ENCODE measurements at regions not wholly inside any gene's neighbourhood (a gene's known extent, or its start where the extent isn't known, plus 50 kb on each side); places are given as distances from the start of the nearest gene placed in this dataset.

GRCh38 chr13:29975283-29975682 lies 124.9 kb upstream of the UBL3 start:
- TF ChIP-seq NANOG (IDR thresholded peaks at IDR 0.05; ENCODE audit: borderline replicate concordance) (no peak), EZH2 (IDR thresholded peaks at IDR 0.05; ENCODE audit: low read depth, unreplicated experiment) (no peak), POLR2AphosphoS5 (IDR thresholded peaks at IDR 0.05; ENCODE audit: low read depth) (no peak), EZH2phosphoT487 (IDR thresholded peaks at IDR 0.05; ENCODE audit: unreplicated experiment) (no peak), STAT1 (IDR thresholded peaks at IDR 0.05; ENCODE audit: unreplicated experiment) (no peak), ZNF331 (CRISPR knock-in tag; IDR thresholded peaks at IDR 0.05; ENCODE audit: low read depth) (no peak), ETS1 (IDR thresholded peaks at IDR 0.05) (no peak), ZNF462 (CRISPR knock-in tag; IDR thresholded peaks at IDR 0.05) (no peak), ZNF114 (CRISPR knock-in tag; IDR thresholded peaks at IDR 0.05) (no peak), JUNB (IDR thresholded peaks at IDR 0.05; ENCODE audit: unreplicated experiment) (no peak), CTCF (conservative IDR thresholded peaks at IDR 0.05; ENCODE audit: low read depth in 2 of 2) (no peak), REST (IDR thresholded peaks at IDR 0.05; ENCODE audit: unreplicated experiment) (no peak), CREB1 (CRISPR knock-in tag; IDR thresholded peaks at IDR 0.05; ENCODE audit: low read depth) (no peak)
- no peak overlapping the region for H3K27ac Mint-ChIP-seq
- no peak for DNase-seq (ENCODE audit: low spot score)
- no peaks in the 10 kb centered on the region for H3K36me3 ChIP-seq (ENCODE audit: insufficient read depth)
- no peak overlapping the region for H2AFZ ChIP-seq
- H3K4me3 Mint-ChIP-seq = no peak overlapping the region
- H3K36me3 Mint-ChIP-seq (ENCODE audit: low read depth) = no peaks in the 10 kb centered on the region
- no peaks in the 10 kb centered on the region for H3F3A ChIP-seq (replicated peaks; ENCODE audit: low read depth)
- no peak overlapping the region for H3K4me3 ChIP-seq
- no peaks in the 10 kb centered on the region for H3K27me3 ChIP-seq (ENCODE audit: insufficient read depth)
- H3K79me2 ChIP-seq (replicated peaks; ENCODE audit: insufficient read depth) = no peaks in the 10 kb centered on the region
- H3K4me1 ChIP-seq (ENCODE audit: insufficient read depth) = no peaks in the 10 kb centered on the region
- no peaks in the 10 kb centered on the region for H3K4me1 Mint-ChIP-seq
- no peak for ATAC-seq
- H3K9me2 ChIP-seq (ENCODE audit: insufficient read depth) = 0 out of 2 replicates have a peak, but pooled peaks cover 3% of the 10 kb centered on the region
- H3K9me3 Mint-ChIP-seq = no peaks in the 10 kb centered on the region
- H3K27ac ChIP-seq (ENCODE audit: low read depth) = no peak overlapping the region
- H3K4me2 ChIP-seq = no peak overlapping the region
- H3K27me3 Mint-ChIP-seq (ENCODE audit: insufficient read depth, low read depth, poor library complexity) = no peaks in the 10 kb centered on the region
- H4K20me1 ChIP-seq (replicated peaks; ENCODE audit: insufficient read depth) = no peaks in the 10 kb centered on the region

All from GM23338 (cell line).